Transverse colon (tissue), 4 donors: ENCODE measurements at regions not wholly inside any gene's neighbourhood (a gene's known extent, or its start where the extent isn't known, plus 50 kb on each side); places are given as distances from the start of the nearest gene placed in this dataset.
"Not testable (repeated sequence)": the region's sequence is repeated elsewhere in the genome, so short reads cannot be mapped to it uniquely, and the experiment has no call there.

Experiments used
- DNase-seq: peaks from one replicate; pipeline ENCODE4 v3.0.0-alpha.2; 2019
- H3K27ac ChIP-seq, 4 donors: fragments of 200-600 bp; sonication (generic); 2 replicates each; pipeline ENCODE4 v1.5.1; 2016 to 2018; ENCODE audit warnings: inconsistent platforms in 4 of 4
- H3K27me3 ChIP-seq: fragments of 200-600 bp; sonication (generic); 2 replicates; pipeline ENCODE4 v1.5.1; 2017; ENCODE audit warnings: inconsistent platforms
- H3K36me3 ChIP-seq, 4 donors: fragments of 200-600 bp; sonication (generic); 2 replicates each; pipeline ENCODE4 v1.5.1; 2017 to 2019; ENCODE audit warnings: inconsistent platforms in 4 of 4
- H3K4me1 ChIP-seq, 4 donors: fragments of 200-600 bp; sonication (generic); 2 replicates each; pipeline ENCODE4 v1.5.1; 2017 to 2020; ENCODE audit warnings: inconsistent platforms in 4 of 4
- H3K4me3 ChIP-seq, 4 donors: fragments of 200-600 bp; sonication (generic); 1 replicate in 1 of 4; 2 replicates in 3 of 4; pipeline versions ENCODE4 v1.5.1 to v1.6.1; 2017 to 2019; ENCODE audit warnings: inconsistent platforms in 4 of 4
- H3K9me3 ChIP-seq, 2 donors: fragments of 200-600 bp; sonication (generic); 2 replicates each; pipeline ENCODE4 v1.5.1; 2017 to 2019; ENCODE audit warnings: inconsistent platforms in 2 of 2
- POLR2A ChIP-seq: fragments of 450-650 bp; IDR thresholded peaks from one replicate; pipeline ENCODE4 v1.6.1; 2016; ENCODE audit warnings: antibody characterized with exemption, mild to moderate bottlenecking, moderate library complexity
- POLR2AphosphoS5 ChIP-seq, 3 donors: sonication (generic); formaldehyde crosslinking; IDR thresholded peaks; one replicate each; pipeline ENCODE4 v1.6.1; 2016; ENCODE audit warnings: antibody characterized with exemption in 3 of 3
- WGBS, 2 donors: methylation state at CpG; one replicate each; pipeline ENCODE4 v1.1.5; 2018; ENCODE audit warnings: low coverage in 1 of 2; 5-methylcytosine and 5-hydroxymethylcytosine counted together
- in situ Hi-C, 4 donors: fragments of 200-750 bp; cut with MboI; loops; one replicate each; pipeline versions ENCODE4 v1.15.0 to v1.15.1; 2017; ENCODE audit warnings: low sequenced_read_pairs in 3 of 4, low pct_ligation_motif_present in 1 of 4, low pct_unique_long_range_greater_than_20kb in 1 of 4
- intact Hi-C: fragments of 100-400 bp; cut with DNase I; formaldehyde crosslinking; loops from one replicate; pipeline ENCODE4 v1.15.1; 2023; ENCODE audit warnings: low total_unique reads

GRCh38 chr9:62798884-62799850, 1609.3 kb downstream of the SPATA31A7 start:
- 33 to 37% methylated on average over 33 to 35 of the region's 35 CpGs for WGBS, 2 donors
- intact Hi-C loops, in situ Hi-C loops, H3K36me3 ChIP-seq, H3K9me3 ChIP-seq: not testable (repeated sequence)
- peak overlapping the region in 3 of 4 donors; percentile 7 to 53 (median 13) for H3K4me3 ChIP-seq
- peaks cover 54% of the 10 kb centered on the region for H3K27me3 ChIP-seq
- DNase-seq, result peak; percentile 38
- H3K4me1 ChIP-seq, result peaks cover 0 to 35% (median 20%) of the 10 kb centered on the region in 4 donors
- H3K27ac ChIP-seq, result peak overlapping the region; percentile 35 to 73 (median 58)

GRCh38 chr9:62799851-62800371, 1610.1 kb downstream of the SPATA31A7 start:
- DNase-seq, result peak; percentile 50
- Histone ChIP-seq H3K27me3 (peaks cover 61% of the 10 kb centered on the region), H3K27ac (peak overlapping the region; percentile 35 to 73 (median 58)), H3K4me3 (peak overlapping the region in 3 of 4 donors; percentile 7 to 53 (median 13)), H3K4me1 (peaks cover 0 to 35% (median 20%) of the 10 kb centered on the region in 4 donors)
- H3K9me3 ChIP-seq, H3K36me3 ChIP-seq, in situ Hi-C loops, intact Hi-C loops: not testable (repeated sequence)
- peak; percentile 20 for TF ChIP-seq POLR2A
- 26 to 33% methylated on average over 17 to 32 of the region's 36 CpGs for WGBS, 2 donors

- Histone ChIP-seq H3K27me3 (peaks cover 69% of the 10 kb centered on the region), H3K27ac (peak overlapping the region; percentile 66 to 76 (median 70)), H3K4me1 (peaks cover 0 to 35% (median 20%) of the 10 kb centered on the region in 4 donors), H3K4me3 (peak overlapping the region in 3 of 4 donors; percentile 7 to 53 (median 13))
- in situ Hi-C loops, H3K9me3 ChIP-seq, intact Hi-C loops, H3K36me3 ChIP-seq: not testable (repeated sequence)
- DNase-seq, result peak; percentile 41
- WGBS, 2 donors, result 34% methylated on average over 22 to 29 of the region's 30 CpGs
Measured at GRCh38 chr9:62800451-62801371, 1610.9 kb downstream of the SPATA31A7 start.

- H3K9me3 ChIP-seq, intact Hi-C loops, H3K36me3 ChIP-seq, in situ Hi-C loops: not testable (repeated sequence)
- peak; percentile 26 for DNase-seq
- H3K4me1 ChIP-seq, result peaks cover 0 to 35% (median 20%) of the 10 kb centered on the region in 4 donors
- H3K4me3 ChIP-seq, result peak overlapping the region in 3 of 4 donors; percentile 21 to 53 (median 37)
- H3K27ac ChIP-seq, result peak overlapping the region; percentile 66 to 76 (median 70)
- peaks cover 74% of the 10 kb centered on the region for H3K27me3 ChIP-seq
- WGBS, 2 donors, result 23 to 33% methylated on average over 15 of the region's 15 CpGs
Measured at GRCh38 chr9:62801372-62801811, 1611.6 kb downstream of the SPATA31A7 start.

- Histone ChIP-seq H3K27ac (peak overlapping the region; percentile 66 to 76 (median 70)), H3K4me1 (peaks cover 0 to 35% (median 20%) of the 10 kb centered on the region in 4 donors), H3K27me3 (peaks cover 74% of the 10 kb centered on the region), H3K4me3 (peak overlapping the region; percentile 21 to 53 (median 36))
- H3K36me3 ChIP-seq, in situ Hi-C loops, intact Hi-C loops, H3K9me3 ChIP-seq: not testable (repeated sequence)
- peak; percentile 30 for TF ChIP-seq POLR2A
- TF ChIP-seq POLR2AphosphoS5 (IDR thresholded peaks at IDR 0.05), result peak in 1 of 3 donors; percentile 23
- 7 to 9% methylated on average over 17 to 63 of the region's 63 CpGs for WGBS, 2 donors
- DNase-seq, result peak; percentile 83
Measured at GRCh38 chr9:62801961-62802718, 1612.3 kb downstream of the SPATA31A7 start.

- 12 to 16% methylated on average over 9 of the region's 9 CpGs for WGBS, 2 donors
- intact Hi-C loops, result not testable (repeated sequence)
Measured at GRCh38 chr9:62802719-62803079, 1612.9 kb downstream of the SPATA31A7 start.

GRCh38 chr9:62803099-62803498, 1613.3 kb downstream of the SPATA31A7 start:
- Histone ChIP-seq H3K4me1 (peaks cover 0 to 35% (median 20%) of the 10 kb centered on the region in 4 donors), H3K4me3 (peak overlapping the region in 1 of 4 donors; percentile 53), H3K27ac (peak overlapping the region in 1 of 4 donors; percentile 76), H3K27me3 (peaks cover 77% of the 10 kb centered on the region)
- H3K36me3 ChIP-seq, H3K9me3 ChIP-seq, intact Hi-C loops, in situ Hi-C loops, DNase-seq: not testable (repeated sequence)
- WGBS, 2 donors, result 49 to 53% methylated on average over 2 of the region's 2 CpGs

More at GRCh38 chr9:62802719-62803079, 1612.9 kb downstream of the SPATA31A7 start:
- H3K9me3 ChIP-seq, in situ Hi-C loops, H3K36me3 ChIP-seq, DNase-seq: not testable (repeated sequence)
- Histone ChIP-seq H3K27me3 (peaks cover 74% of the 10 kb centered on the region), H3K4me3 (peak overlapping the region; percentile 21 to 53 (median 36)), H3K27ac (peak overlapping the region; percentile 66 to 76 (median 70)), H3K4me1 (peaks cover 0 to 35% (median 20%) of the 10 kb centered on the region in 4 donors)

GRCh38 chr9:62804314-62804713, 1614.5 kb downstream of the SPATA31A7 start:
- DNase-seq, intact Hi-C loops, H3K36me3 ChIP-seq, H3K9me3 ChIP-seq, H3K27ac ChIP-seq, in situ Hi-C loops, H3K4me3 ChIP-seq: not testable (repeated sequence)
- H3K4me1 ChIP-seq, result peaks cover 0 to 33% (median 14%) of the 10 kb centered on the region in 4 donors
- H3K27me3 ChIP-seq, result peaks cover 75% of the 10 kb centered on the region
- WGBS, 2 donors, result 26 to 31% methylated on average over 1 of the region's 1 CpG

- H3K36me3 ChIP-seq, H3K9me3 ChIP-seq, DNase-seq, H3K27ac ChIP-seq, in situ Hi-C loops, H3K4me1 ChIP-seq, H3K4me3 ChIP-seq, intact Hi-C loops: not testable (repeated sequence)
- H3K27me3 ChIP-seq, result peaks cover 45% of the 10 kb centered on the region
- 42 to 53% methylated on average over 3 of the region's 3 CpGs for WGBS, 2 donors
Measured at GRCh38 chr9:62807424-62807823, 1617.6 kb downstream of the SPATA31A7 start.
